ENCODE measurements at regions not wholly inside any gene's neighbourhood (a gene's known extent, or its start where the extent isn't known, plus 50 kb on each side); places are given as distances from the start of the nearest gene placed in this dataset.

- H3K4me3 ChIP-seq (ENCODE audit: low read depth, low read length), result no peak overlapping the region
- TF ChIP-seq CTCF (IDR thresholded peaks at IDR 0.05; ENCODE audit: insufficient read depth, low read depth, low read length), result no peak
- peak; percentile 20 for DNase-seq (ENCODE audit: low read depth)
Observed at GRCh38 chr5:92980491-92980890, 600.5 kb downstream of the NR2F1-AS1 start.

GRCh38 chr5:92979716-92980115 is 601.3 kb downstream of the NR2F1-AS1 start:
- DNase-seq (ENCODE audit: low read depth), result no peak
- no peak for TF ChIP-seq CTCF (IDR thresholded peaks at IDR 0.05; ENCODE audit: insufficient read depth, low read depth, low read length)
- no peak overlapping the region for H3K4me3 ChIP-seq (ENCODE audit: low read depth, low read length)

GRCh38 chr5:92977846-92978540 is 603.0 kb downstream of the NR2F1-AS1 start:
- H3K4me3 ChIP-seq (ENCODE audit: low read depth, low read length), result no peak overlapping the region
- no peak for DNase-seq (ENCODE audit: low read depth)
- TF ChIP-seq CTCF (IDR thresholded peaks at IDR 0.05; ENCODE audit: insufficient read depth, low read depth, low read length), result no peak

GRCh38 chr5:92976156-92976555 is 604.9 kb downstream of the NR2F1-AS1 start:
- no peak for TF ChIP-seq CTCF (IDR thresholded peaks at IDR 0.05; ENCODE audit: insufficient read depth, low read depth, low read length)
- DNase-seq (ENCODE audit: low read depth), result no peak

GRCh38 chr5:92969781-92970237 is 611.2 kb downstream of the NR2F1-AS1 start:
- peak; percentile 24 for DNase-seq (ENCODE audit: low read depth)
- H3K4me3 ChIP-seq (ENCODE audit: low read depth, low read length), result no peak overlapping the region
- TF ChIP-seq CTCF (IDR thresholded peaks at IDR 0.05; ENCODE audit: insufficient read depth, low read depth, low read length), result no peak

More at GRCh38 chr5:92976156-92976555, 604.9 kb downstream of the NR2F1-AS1 start:
- no peak overlapping the region for H3K4me3 ChIP-seq (ENCODE audit: low read depth, low read length)

- DNase-seq (ENCODE audit: low read depth), result no peak
- no peak for TF ChIP-seq CTCF (IDR thresholded peaks at IDR 0.05; ENCODE audit: insufficient read depth, low read depth, low read length)
Observed at GRCh38 chr5:92969191-92969780, 611.7 kb downstream of the NR2F1-AS1 start.

More at GRCh38 chr5:92969191-92969780, 611.7 kb downstream of the NR2F1-AS1 start:
- H3K4me3 ChIP-seq (ENCODE audit: low read depth, low read length), result no peak overlapping the region
